CD8-positive, alpha-beta memory T cell (primary cell): ENCODE measurements at regions not wholly inside any gene's neighbourhood (a gene's known extent, or its start where the extent isn't known, plus 50 kb on each side); places are given as distances from the start of the nearest gene placed in this dataset.
"Not testable (repeated sequence)": the region's sequence is repeated elsewhere in the genome, so short reads cannot be mapped to it uniquely, and the experiment has no call there.

ENCODE experiments used
- CTCF ChIA-PET: fragments of 350-600 bp; sonication (Branson Sonifier 250); formaldehyde crosslinking; loops from one replicate; lab custom pipeline; 2021; ENCODE audit warnings: antibody characterized with exemption; lab: Charles Lee
- POLR2A ChIA-PET: fragments of 350-600 bp; sonication (Branson Sonifier 250); formaldehyde crosslinking; loops from one replicate; lab custom pipeline; 2021; ENCODE audit warnings: antibody characterized with exemption; lab: Charles Lee
- DNase-seq, 5 donors: peaks; one replicate each; pipeline versions ENCODE4 v3.0.0 to v3.0.0-alpha.2; 2020 to 2022; ENCODE audit warnings: mixed read lengths in 1 of 5
- H3K27ac ChIP-seq: one replicate; pipeline ENCODE4 v1.7.0; 2013; ENCODE audit warnings: low read depth, mild to moderate bottlenecking, low read length, moderate library complexity
- H3K27me3 ChIP-seq: 2 replicates; pipeline ENCODE4 v1.7.0; 2013; ENCODE audit warnings: low read length, mild to moderate bottlenecking; ENCODE audit not compliant: insufficient read depth, poor library complexity, severe bottlenecking
- H3K36me3 ChIP-seq: 2 replicates; pipeline ENCODE4 v1.7.0; 2013; ENCODE audit warnings: mild to moderate bottlenecking, low read length, moderate library complexity; ENCODE audit not compliant: insufficient read depth
- H3K4me1 ChIP-seq: 2 replicates; pipeline ENCODE4 v1.7.0; 2013; ENCODE audit warnings: mild to moderate bottlenecking, low read length, moderate library complexity; ENCODE audit not compliant: insufficient read depth
- H3K4me3 ChIP-seq: 2 replicates; pipeline ENCODE4 v1.7.0; 2013; ENCODE audit warnings: mild to moderate bottlenecking, low read length
- H3K9me3 ChIP-seq: 2 replicates; pipeline ENCODE4 v1.7.0; 2013; ENCODE audit warnings: mild to moderate bottlenecking, low read length
- H3K27ac Mint-ChIP-seq, 8 donors: one replicate each; pipeline ENCODE4 v1.8.0; 2020 to 2021; ENCODE audit warnings: mixed read lengths in 8 of 8, mild to moderate bottlenecking in 6 of 8, inconsistent platforms in 3 of 8, moderate library complexity in 3 of 8
- H3K27me3 Mint-ChIP-seq, 2 donors: one replicate each; pipeline ENCODE4 v1.8.0; 2020 to 2021; ENCODE audit warnings: mixed read lengths in 2 of 2, mild to moderate bottlenecking in 1 of 2, moderate library complexity in 1 of 2
- H3K36me3 Mint-ChIP-seq, 3 donors: one replicate each; pipeline ENCODE4 v1.8.0; 2020 to 2021; ENCODE audit warnings: mixed read lengths in 3 of 3, inconsistent platforms in 1 of 3, mild to moderate bottlenecking in 1 of 3
- H3K4me1 Mint-ChIP-seq, 3 donors: one replicate each; pipeline ENCODE4 v1.8.0; 2020 to 2021; ENCODE audit warnings: mixed read lengths in 3 of 3, inconsistent platforms in 1 of 3, mild to moderate bottlenecking in 1 of 3
- H3K4me3 Mint-ChIP-seq, 7 donors: one replicate each; pipeline ENCODE4 v1.8.0; 2020 to 2021; ENCODE audit warnings: mixed read lengths in 7 of 7, mild to moderate bottlenecking in 6 of 7, moderate library complexity in 4 of 7, inconsistent platforms in 2 of 7
- H3K9me3 Mint-ChIP-seq, 5 donors: one replicate each; pipeline ENCODE4 v1.8.0; 2020 to 2022; ENCODE audit warnings: mixed read lengths in 5 of 5, mild to moderate bottlenecking in 3 of 5, moderate library complexity in 2 of 5, inconsistent platforms in 1 of 5

DNA sequence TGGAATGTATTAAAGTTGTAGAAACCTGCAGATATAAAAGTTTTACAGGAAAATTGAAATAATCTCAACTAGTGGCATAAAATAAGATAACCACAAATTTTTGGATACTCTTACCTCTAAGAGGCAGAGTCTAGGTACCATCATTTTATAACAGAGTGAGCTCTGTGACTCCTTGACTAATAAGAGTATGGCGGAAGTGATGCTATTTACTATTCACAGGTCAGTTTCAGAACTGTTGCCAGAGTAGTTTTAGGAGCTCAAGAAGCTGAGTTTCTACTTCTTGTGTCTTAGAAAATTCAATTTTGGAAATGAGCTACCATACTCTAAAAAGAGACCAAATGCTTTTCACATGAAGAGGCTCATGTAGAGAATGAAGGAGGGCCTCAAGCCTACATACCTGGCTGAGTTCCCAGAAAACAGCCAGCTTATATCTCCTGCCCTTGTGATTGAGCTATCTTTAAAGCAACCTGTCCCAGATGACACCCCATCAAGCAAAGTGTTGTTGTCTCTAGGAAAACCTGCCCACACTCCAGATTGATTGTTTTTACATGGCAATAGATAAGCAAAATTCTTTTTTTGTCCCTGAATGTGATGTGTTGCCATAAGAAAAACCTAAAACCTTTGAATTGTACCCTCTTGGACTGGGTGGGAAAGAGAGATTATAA, 712.8 kb upstream of the CNTN5 start:
- Histone ChIP-seq H3K27me3 (no peaks in the 10 kb centered on the region), H3K9me3 (no peaks in the 10 kb centered on the region), H3K36me3 (no peaks in the 10 kb centered on the region), H3K4me3 (no peak overlapping the region), H3K27ac (no peak overlapping the region), H3K4me1 (no peaks in the 10 kb centered on the region)
- Mint-ChIP-seq H3K4me1 (no peaks in the 10 kb centered on the region), H3K27ac (no peak overlapping the region), H3K36me3 (no peaks in the 10 kb centered on the region), H3K27me3 (no peaks in the 10 kb centered on the region), H3K9me3 (peaks cover 2 to 22% (median 14%) of the 10 kb centered on the region in 5 donors), H3K4me3 (no peak overlapping the region)
- POLR2A ChIA-PET = no interaction called here
- DNase-seq = no peak
- CTCF ChIA-PET = no interaction called here

DNA sequence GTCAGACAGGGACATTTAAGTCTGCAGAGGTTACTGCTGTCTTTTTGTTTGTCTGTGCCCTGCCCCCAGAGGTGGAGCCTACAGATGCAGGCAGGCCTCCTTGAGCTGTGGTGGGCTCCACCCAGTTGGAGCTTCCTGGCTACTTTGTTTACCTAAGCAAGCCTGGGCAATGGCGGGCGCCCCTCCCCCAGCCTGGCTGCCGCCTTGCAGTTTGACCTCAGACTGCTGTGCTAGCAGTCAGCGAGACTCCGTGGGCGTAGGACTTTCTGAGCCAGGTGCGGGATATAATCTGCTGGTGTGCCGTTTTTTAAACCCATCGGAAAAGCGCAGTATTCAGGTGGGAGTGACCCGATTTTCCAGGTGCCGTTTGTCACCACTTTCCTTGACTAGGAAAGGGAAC, 690.4 kb upstream of the CNTN5 start:
- H3K36me3 Mint-ChIP-seq, POLR2A ChIA-PET, H3K27ac Mint-ChIP-seq: not testable (repeated sequence)

DNA sequence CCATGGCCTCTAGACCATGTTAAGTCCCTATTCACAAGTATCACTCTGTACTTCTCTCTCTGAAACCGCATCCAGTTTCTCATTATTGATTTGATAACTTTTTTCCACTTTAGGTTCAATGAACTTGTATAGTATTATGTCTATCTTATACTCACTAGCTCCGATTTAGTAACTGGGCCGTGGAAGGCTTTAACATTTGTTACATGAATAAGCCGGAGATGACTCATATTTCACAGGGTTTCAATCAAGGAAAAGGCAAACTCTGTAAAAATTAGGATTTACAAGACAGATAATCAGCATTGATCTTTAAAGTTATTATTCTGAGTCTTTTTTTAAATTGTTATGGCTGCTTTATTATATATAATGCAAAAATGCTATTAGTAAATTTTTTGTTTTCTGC, 662.2 kb upstream of the CNTN5 start:
- Mint-ChIP-seq H3K4me1 (no peaks in the 10 kb centered on the region), H3K27ac (no peak overlapping the region), H3K27me3 (no peaks in the 10 kb centered on the region), H3K9me3 (peaks cover 5 to 12% (median 7%) of the 10 kb centered on the region in 5 donors), H3K36me3 (no peaks in the 10 kb centered on the region), H3K4me3 (no peak overlapping the region)
- POLR2A ChIA-PET = no interaction called here
- Histone ChIP-seq H3K36me3 (no peaks in the 10 kb centered on the region), H3K27me3 (no peaks in the 10 kb centered on the region), H3K27ac (no peak overlapping the region), H3K9me3 (no peaks in the 10 kb centered on the region), H3K4me1 (no peaks in the 10 kb centered on the region), H3K4me3 (no peak overlapping the region)
- CTCF ChIA-PET = no interaction called here
- DNase-seq = no peak

More for the DNA sequence above, 690.4 kb upstream of the CNTN5 start:
- H3K27ac ChIP-seq, H3K27me3 ChIP-seq, CTCF ChIA-PET, H3K27me3 Mint-ChIP-seq, H3K9me3 ChIP-seq, H3K4me3 ChIP-seq, DNase-seq, H3K4me3 Mint-ChIP-seq, H3K4me1 ChIP-seq, H3K4me1 Mint-ChIP-seq, H3K36me3 ChIP-seq: not testable (repeated sequence)
- H3K9me3 Mint-ChIP-seq = peaks cover 0 to 14% (median 2%) of the 10 kb centered on the region in 5 donors

DNA sequence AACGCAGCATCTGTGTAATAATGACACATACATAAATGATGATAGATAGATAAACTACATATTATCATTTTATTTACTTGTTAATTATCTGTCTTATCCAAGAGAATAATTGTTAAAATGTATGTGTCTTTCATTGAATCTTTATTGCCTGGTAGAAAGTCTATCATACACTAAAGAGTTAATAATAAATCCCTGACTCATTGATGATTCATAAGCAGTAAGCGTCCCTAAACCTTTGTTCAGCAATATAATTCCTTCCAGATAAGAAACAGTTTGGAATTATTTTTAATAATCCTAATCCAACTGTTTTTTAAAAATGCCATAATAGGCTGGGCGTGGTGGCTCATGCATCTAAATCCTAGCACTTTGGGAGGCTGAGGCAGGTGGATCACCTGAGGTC, 655.6 kb upstream of the CNTN5 start:
- no peaks in the 10 kb centered on the region for H3K9me3 ChIP-seq
- DNase-seq = no peak
- no peaks in the 10 kb centered on the region for H3K36me3 ChIP-seq
- no peaks in the 10 kb centered on the region for H3K36me3 Mint-ChIP-seq
- H3K27ac ChIP-seq = no peak overlapping the region
- CTCF ChIA-PET = no interaction called here
- POLR2A ChIA-PET = no interaction called here
- no peaks in the 10 kb centered on the region for H3K4me1 Mint-ChIP-seq
- no peaks in the 10 kb centered on the region for H3K4me1 ChIP-seq
- H3K4me3 Mint-ChIP-seq = no peak overlapping the region
- no peaks in the 10 kb centered on the region for H3K27me3 Mint-ChIP-seq
- H3K27me3 ChIP-seq = no peaks in the 10 kb centered on the region
- H3K4me3 ChIP-seq = no peak overlapping the region
- H3K27ac Mint-ChIP-seq = no peak overlapping the region
- peaks cover 0 to 18% (median 4%) of the 10 kb centered on the region in 5 donors for H3K9me3 Mint-ChIP-seq

DNA sequence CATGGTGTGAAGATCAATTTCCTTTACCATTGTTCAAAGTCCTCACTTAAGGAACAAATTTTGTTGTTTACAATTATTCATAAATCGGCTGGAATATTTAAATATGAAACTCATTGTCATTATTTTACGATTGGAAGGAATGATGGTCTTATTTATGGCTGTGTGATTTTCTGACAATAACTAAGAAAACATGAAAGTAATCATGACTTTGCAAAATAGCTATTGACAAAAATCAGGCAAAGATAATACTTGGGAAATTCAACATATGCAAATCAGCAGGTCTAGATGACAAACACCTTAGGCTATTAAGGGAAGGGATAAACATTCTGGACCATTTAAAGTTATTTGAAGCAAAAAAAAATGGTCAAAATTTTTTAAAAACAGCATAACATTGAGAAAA, 654.8 kb upstream of the CNTN5 start:
- H3K4me3 ChIP-seq = no peak overlapping the region
- no peak overlapping the region for H3K27ac ChIP-seq
- no peaks in the 10 kb centered on the region for H3K4me1 ChIP-seq
- H3K27me3 ChIP-seq = no peaks in the 10 kb centered on the region
- Mint-ChIP-seq H3K27ac (no peak overlapping the region), H3K36me3 (no peaks in the 10 kb centered on the region), H3K27me3 (no peaks in the 10 kb centered on the region), H3K4me3 (no peak overlapping the region), H3K4me1 (no peaks in the 10 kb centered on the region), H3K9me3 (peaks cover 0 to 22% (median 4%) of the 10 kb centered on the region in 5 donors)
- ChIA-PET POLR2A (no interaction called here), CTCF (no interaction called here)
- H3K9me3 ChIP-seq = no peaks in the 10 kb centered on the region
- H3K36me3 ChIP-seq = no peaks in the 10 kb centered on the region
- no peak for DNase-seq

DNA sequence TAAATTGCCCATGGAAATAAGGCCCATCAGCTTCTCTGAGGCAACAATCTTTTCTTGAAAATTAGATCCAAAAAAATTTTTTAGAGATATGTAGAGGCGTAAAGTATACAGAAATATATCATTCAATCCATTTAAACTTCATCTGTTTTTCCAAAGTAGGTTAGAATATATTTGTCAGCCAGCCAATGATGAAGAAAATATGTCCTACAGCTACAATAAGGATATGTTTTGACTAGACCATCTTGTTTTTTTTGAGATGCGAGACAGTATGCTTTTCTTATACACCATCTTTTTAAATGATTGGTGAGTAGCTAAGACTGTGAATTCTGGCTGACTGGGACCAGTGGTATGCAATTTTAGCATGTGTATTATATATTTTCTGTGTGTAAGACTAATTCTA, 630.4 kb upstream of the CNTN5 start:
- Histone ChIP-seq H3K27me3 (no peaks in the 10 kb centered on the region), H3K9me3 (no peaks in the 10 kb centered on the region), H3K4me1 (no peaks in the 10 kb centered on the region), H3K4me3 (no peak overlapping the region), H3K27ac (no peak overlapping the region), H3K36me3 (no peaks in the 10 kb centered on the region)
- H3K27ac Mint-ChIP-seq = no peak overlapping the region
- peaks cover 6 to 12% (median 11%) of the 10 kb centered on the region in 5 donors for H3K9me3 Mint-ChIP-seq
- DNase-seq = no peak
- peaks cover 0 to 3% (median 0%) of the 10 kb centered on the region in 3 donors for H3K36me3 Mint-ChIP-seq
- H3K4me3 Mint-ChIP-seq = no peak overlapping the region
- ChIA-PET POLR2A (no interaction called here), CTCF (no interaction called here)
- H3K27me3 Mint-ChIP-seq = no peaks in the 10 kb centered on the region
- H3K4me1 Mint-ChIP-seq = no peaks in the 10 kb centered on the region

DNA sequence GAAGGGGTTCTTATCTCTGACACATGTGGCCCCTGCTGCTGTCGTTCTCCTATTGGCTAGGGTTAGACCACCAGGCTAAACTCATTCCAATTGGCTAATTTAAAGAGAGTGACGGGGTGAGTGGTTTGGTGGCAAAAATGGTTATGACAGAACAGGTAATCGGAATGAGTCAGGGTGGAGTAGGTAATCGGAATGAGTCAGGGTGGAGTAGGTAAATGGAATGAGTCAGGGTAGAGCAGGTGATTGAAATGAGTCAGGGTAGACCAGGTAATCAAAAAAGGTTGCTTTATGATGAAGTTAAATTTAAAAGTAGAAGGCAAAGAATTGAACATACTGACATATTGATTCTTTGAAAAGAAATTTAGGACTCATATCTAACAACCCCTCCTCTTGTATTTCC, 626.2 kb upstream of the CNTN5 start:
- H3K4me1 Mint-ChIP-seq, H3K27ac Mint-ChIP-seq, H3K27me3 Mint-ChIP-seq, H3K36me3 ChIP-seq, H3K4me3 Mint-ChIP-seq, H3K27ac ChIP-seq, H3K27me3 ChIP-seq, H3K4me1 ChIP-seq, DNase-seq, H3K9me3 ChIP-seq, H3K36me3 Mint-ChIP-seq, H3K4me3 ChIP-seq, POLR2A ChIA-PET, CTCF ChIA-PET: not testable (repeated sequence)
- H3K9me3 Mint-ChIP-seq = peaks cover 8 to 17% (median 10%) of the 10 kb centered on the region in 5 donors

DNA sequence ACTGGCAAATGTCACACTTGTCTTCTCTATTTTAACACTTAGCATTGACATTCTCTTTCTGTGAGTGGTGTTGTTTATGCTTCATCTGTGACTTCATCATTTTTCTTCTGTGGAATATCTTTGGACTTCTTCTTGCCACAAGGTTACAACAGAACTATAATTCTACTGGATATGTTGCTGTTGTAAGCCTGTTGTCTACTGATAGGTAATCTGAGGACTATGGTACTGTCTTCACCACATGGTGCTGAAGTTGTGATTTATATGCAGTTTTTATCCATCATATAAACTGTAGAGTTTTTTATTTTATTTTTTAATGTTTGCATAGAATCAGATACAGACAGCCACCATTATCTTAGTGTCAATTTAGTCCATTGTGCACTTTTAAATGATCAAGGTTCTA, 622.2 kb upstream of the CNTN5 start:
- Histone ChIP-seq H3K4me1 (no peaks in the 10 kb centered on the region), H3K36me3 (no peaks in the 10 kb centered on the region), H3K27ac (no peak overlapping the region), H3K4me3 (no peak overlapping the region), H3K27me3 (no peaks in the 10 kb centered on the region), H3K9me3 (no peaks in the 10 kb centered on the region)
- no peak overlapping the region for H3K27ac Mint-ChIP-seq
- peaks cover 0 to 1% (median 0%) of the 10 kb centered on the region in 3 donors for H3K36me3 Mint-ChIP-seq
- DNase-seq = no peak
- no peaks in the 10 kb centered on the region for H3K4me1 Mint-ChIP-seq
- peaks cover 3 to 16% (median 8%) of the 10 kb centered on the region in 5 donors for H3K9me3 Mint-ChIP-seq
- H3K4me3 Mint-ChIP-seq = no peak overlapping the region
- ChIA-PET CTCF (no interaction called here), POLR2A (no interaction called here)
- no peaks in the 10 kb centered on the region for H3K27me3 Mint-ChIP-seq
